ENCODE measurements at regions not wholly inside any gene's neighbourhood (a gene's known extent, or its start where the extent isn't known, plus 50 kb on each side); places are given as distances from the start of the nearest gene placed in this dataset.
"Not testable (repeated sequence)": the region's sequence is repeated elsewhere in the genome, so short reads cannot be mapped to it uniquely, and the experiment has no call there.

DNA sequence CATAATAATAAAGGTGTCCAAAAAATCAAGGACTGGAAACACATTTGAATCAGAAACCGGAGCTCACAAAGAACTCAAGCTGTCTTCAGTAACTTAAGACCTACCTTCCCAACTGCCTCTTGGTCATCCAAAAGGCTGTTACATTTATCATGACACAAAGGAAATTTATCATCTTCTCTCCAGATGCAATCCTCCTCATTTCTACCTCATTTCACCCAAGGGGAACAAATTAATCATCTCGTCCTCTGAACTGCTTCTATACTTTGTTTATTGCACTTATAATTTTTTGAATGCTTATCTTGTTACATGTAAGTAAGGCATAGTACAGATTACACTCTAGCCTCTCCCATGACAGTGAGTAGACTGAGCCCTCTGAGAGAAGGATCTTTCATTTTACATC is 105.1 kb upstream of the RGPD4 start:
- ChIA-PET CTCF (no interaction called here), POLR2A (no interaction called here)
- Histone ChIP-seq H3K27me3 (ENCODE audit: control insufficient read depth in 1 of 2, insufficient read depth in 2 of 2, low read length in 2 of 2) (no peaks in the 10 kb centered on the region), H3K27ac (ENCODE audit: low read depth in 1 of 2, low read length in 2 of 2) (no peak overlapping the region), H3K4me1 (ENCODE audit: insufficient read depth, low read length) (no peaks in the 10 kb centered on the region), H3K4me3 (ENCODE audit: low read length) (no peak overlapping the region), H3K9me3 (ENCODE audit: control insufficient read depth in 1 of 2, insufficient read depth in 1 of 2, low read length in 2 of 2) (no peaks in the 10 kb centered on the region), H3K36me3 (ENCODE audit: insufficient read depth, low read length) (no peaks in the 10 kb centered on the region)
- Mint-ChIP-seq H3K4me1 (ENCODE audit: low read depth) (no peaks in the 10 kb centered on the region), H3K9me3 (peaks cover 3% of the 10 kb centered on the region), H3K36me3 (ENCODE audit: low read depth) (no peaks in the 10 kb centered on the region), H3K4me3 (no peak overlapping the region), H3K27ac (no peak overlapping the region), H3K27me3 (no peaks in the 10 kb centered on the region)
- intact Hi-C loops (cut with DNase I, micrococcal nuclease) = no loop called here
- DNase-seq = no peak
- no peak for ATAC-seq (ENCODE audit: poor library complexity)
- TF ChIP-seq, protein P1, sequence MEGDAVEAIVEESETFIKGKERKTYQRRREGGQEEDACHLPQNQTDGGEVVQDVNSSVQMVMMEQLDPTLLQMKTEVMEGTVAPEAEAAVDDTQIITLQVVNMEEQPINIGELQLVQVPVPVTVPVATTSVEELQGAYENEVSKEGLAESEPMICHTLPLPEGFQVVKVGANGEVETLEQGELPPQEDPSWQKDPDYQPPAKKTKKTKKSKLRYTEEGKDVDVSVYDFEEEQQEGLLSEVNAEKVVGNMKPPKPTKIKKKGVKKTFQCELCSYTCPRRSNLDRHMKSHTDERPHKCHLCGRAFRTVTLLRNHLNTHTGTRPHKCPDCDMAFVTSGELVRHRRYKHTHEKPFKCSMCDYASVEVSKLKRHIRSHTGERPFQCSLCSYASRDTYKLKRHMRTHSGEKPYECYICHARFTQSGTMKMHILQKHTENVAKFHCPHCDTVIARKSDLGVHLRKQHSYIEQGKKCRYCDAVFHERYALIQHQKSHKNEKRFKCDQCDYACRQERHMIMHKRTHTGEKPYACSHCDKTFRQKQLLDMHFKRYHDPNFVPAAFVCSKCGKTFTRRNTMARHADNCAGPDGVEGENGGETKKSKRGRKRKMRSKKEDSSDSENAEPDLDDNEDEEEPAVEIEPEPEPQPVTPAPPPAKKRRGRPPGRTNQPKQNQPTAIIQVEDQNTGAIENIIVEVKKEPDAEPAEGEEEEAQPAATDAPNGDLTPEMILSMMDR (IDR thresholded peaks at IDR 0.05) = no peak

DNA sequence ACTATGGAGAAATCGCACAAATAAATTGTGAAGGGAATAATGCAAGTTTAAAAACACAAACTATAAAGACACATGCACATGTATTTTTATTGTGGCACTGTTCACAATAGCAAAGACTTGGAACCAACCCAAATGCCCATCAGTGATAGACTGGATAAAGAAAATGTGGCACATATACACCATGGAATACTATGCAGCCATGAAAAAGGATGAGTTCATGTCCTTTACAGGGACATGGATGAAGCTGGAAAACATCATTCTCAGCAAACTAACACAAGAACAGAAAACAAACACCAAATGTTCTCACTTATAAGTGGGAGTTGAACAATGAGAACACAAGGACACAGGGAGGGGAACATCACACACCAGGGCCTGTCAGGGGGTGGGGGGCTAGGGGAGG is 100.9 kb upstream of the RGPD4 start:
- H3K9me3 ChIP-seq (ENCODE audit: control insufficient read depth in 1 of 2, insufficient read depth in 1 of 2, low read length in 2 of 2); POLR2A ChIA-PET; H3K27ac Mint-ChIP-seq; DNase-seq; ATAC-seq (ENCODE audit: poor library complexity); H3K27me3 Mint-ChIP-seq; intact Hi-C loops (cut with DNase I, micrococcal nuclease); H3K36me3 ChIP-seq (ENCODE audit: insufficient read depth, low read length); H3K9me3 Mint-ChIP-seq; H3K4me3 ChIP-seq (ENCODE audit: low read length); CTCF ChIA-PET; H3K4me1 ChIP-seq (ENCODE audit: insufficient read depth, low read length); H3K27ac ChIP-seq (ENCODE audit: low read depth in 1 of 2, low read length in 2 of 2); H3K27me3 ChIP-seq (ENCODE audit: control insufficient read depth in 1 of 2, insufficient read depth in 2 of 2, low read length in 2 of 2); H3K4me3 Mint-ChIP-seq; H3K36me3 Mint-ChIP-seq (ENCODE audit: low read depth); H3K4me1 Mint-ChIP-seq (ENCODE audit: low read depth): not testable (repeated sequence)

DNA sequence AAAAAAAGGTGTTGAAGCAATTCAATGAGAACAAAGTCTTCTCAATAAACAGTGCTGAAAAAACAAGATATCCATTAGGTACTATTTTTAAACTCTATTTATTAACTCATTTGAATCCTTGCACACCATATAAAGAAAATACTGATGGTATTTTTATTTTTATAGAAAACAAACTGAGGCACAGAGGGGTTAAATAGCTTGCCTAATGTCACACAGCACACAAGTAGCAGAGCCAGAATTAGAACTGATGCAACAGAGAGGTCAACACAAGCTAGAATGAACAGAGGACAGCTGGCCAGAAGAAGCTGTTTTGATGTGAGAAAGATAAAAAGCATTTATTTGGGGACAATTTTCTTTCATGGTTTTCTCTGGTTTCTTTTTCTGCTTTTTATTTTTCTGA is 99.4 kb upstream of the RGPD4 start:
- Mint-ChIP-seq H3K9me3 (peaks cover 3% of the 10 kb centered on the region), H3K4me1 (ENCODE audit: low read depth) (no peaks in the 10 kb centered on the region), H3K4me3 (no peak overlapping the region), H3K27ac (no peak overlapping the region), H3K27me3 (no peaks in the 10 kb centered on the region), H3K36me3 (ENCODE audit: low read depth) (no peaks in the 10 kb centered on the region)
- intact Hi-C loops (cut with DNase I, micrococcal nuclease) = no loop called here
- Histone ChIP-seq H3K36me3 (ENCODE audit: insufficient read depth, low read length) (no peaks in the 10 kb centered on the region), H3K27ac (ENCODE audit: low read depth in 1 of 2, low read length in 2 of 2) (no peak overlapping the region), H3K4me3 (ENCODE audit: low read length) (no peak overlapping the region), H3K4me1 (ENCODE audit: insufficient read depth, low read length) (no peaks in the 10 kb centered on the region), H3K9me3 (ENCODE audit: control insufficient read depth in 1 of 2, insufficient read depth in 1 of 2, low read length in 2 of 2) (no peaks in the 10 kb centered on the region), H3K27me3 (ENCODE audit: control insufficient read depth in 1 of 2, insufficient read depth in 2 of 2, low read length in 2 of 2) (no peaks in the 10 kb centered on the region)
- ATAC-seq (ENCODE audit: poor library complexity) (no peak), DNase-seq (no peak)
- CTCF ChIA-PET = no interaction called here
- POLR2A ChIA-PET = no interaction called here
- TF ChIP-seq, protein P1 (IDR thresholded peaks at IDR 0.05) = no peak

DNA sequence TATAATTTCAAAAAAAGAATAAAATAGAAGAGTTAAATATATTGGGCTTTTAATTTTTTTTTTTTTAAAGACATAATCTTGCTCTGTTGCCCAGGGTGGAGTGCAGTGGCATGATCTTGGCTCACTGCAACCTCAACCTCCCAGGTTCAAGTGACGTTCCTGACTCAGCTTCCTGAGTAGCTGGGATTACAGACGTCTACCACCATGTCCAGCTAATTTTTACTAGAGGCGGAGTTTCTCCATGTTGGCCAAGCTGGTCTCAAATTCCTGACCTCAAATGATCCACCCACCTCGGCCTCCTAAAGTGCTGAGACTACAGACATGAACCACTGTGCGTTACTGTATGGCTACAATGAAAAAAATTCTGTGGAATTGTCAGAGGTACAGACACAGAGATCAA is 98.1 kb upstream of the RGPD4 start:
- DNase-seq (no peak), ATAC-seq (ENCODE audit: poor library complexity) (no peak)
- H3K27me3 ChIP-seq (ENCODE audit: control insufficient read depth in 1 of 2, insufficient read depth in 2 of 2, low read length in 2 of 2) = no peaks in the 10 kb centered on the region
- H3K27ac ChIP-seq (ENCODE audit: low read depth in 1 of 2, low read length in 2 of 2) = no peak overlapping the region
- no peaks in the 10 kb centered on the region for H3K27me3 Mint-ChIP-seq
- H3K4me3 ChIP-seq (ENCODE audit: low read length) = no peak overlapping the region
- no peak overlapping the region for H3K4me3 Mint-ChIP-seq
- CTCF ChIA-PET = no interaction called here
- no peaks in the 10 kb centered on the region for H3K4me1 ChIP-seq (ENCODE audit: insufficient read depth, low read length)
- intact Hi-C loops (cut with DNase I, micrococcal nuclease) = no loop called here
- POLR2A ChIA-PET = no interaction called here
- H3K36me3 Mint-ChIP-seq (ENCODE audit: low read depth) = no peaks in the 10 kb centered on the region
- no peaks in the 10 kb centered on the region for H3K4me1 Mint-ChIP-seq (ENCODE audit: low read depth)
- H3K27ac Mint-ChIP-seq = no peak overlapping the region
- H3K9me3 Mint-ChIP-seq = peaks cover 3% of the 10 kb centered on the region
- no peaks in the 10 kb centered on the region for H3K36me3 ChIP-seq (ENCODE audit: insufficient read depth, low read length)
- TF ChIP-seq, protein P1 (IDR thresholded peaks at IDR 0.05) = no peak
- H3K9me3 ChIP-seq (ENCODE audit: control insufficient read depth in 1 of 2, insufficient read depth in 1 of 2, low read length in 2 of 2) = no peaks in the 10 kb centered on the region
